ENCODE measurements at regions not wholly inside any gene's neighbourhood (a gene's known extent, or its start where the extent isn't known, plus 50 kb on each side); places are given as distances from the start of the nearest gene placed in this dataset.
"Not testable (repeated sequence)": the region's sequence is repeated elsewhere in the genome, so short reads cannot be mapped to it uniquely, and the experiment has no call there.

GRCh38 chr3:161939918-161940620 is 443.5 kb downstream of the OTOL1 start:
- no peak for DNase-seq (ENCODE audit: low spot score in 2 of 2, unreplicated experiment in 2 of 2)
- H3K4me3 Mint-ChIP-seq = no peak overlapping the region
- H3K27ac Mint-ChIP-seq = no peak overlapping the region
- no peaks in the 10 kb centered on the region for H3K36me3 Mint-ChIP-seq
- H3K27me3 Mint-ChIP-seq (ENCODE audit: low read depth) = no peaks in the 10 kb centered on the region
- TF ChIP-seq, protein P1, sequence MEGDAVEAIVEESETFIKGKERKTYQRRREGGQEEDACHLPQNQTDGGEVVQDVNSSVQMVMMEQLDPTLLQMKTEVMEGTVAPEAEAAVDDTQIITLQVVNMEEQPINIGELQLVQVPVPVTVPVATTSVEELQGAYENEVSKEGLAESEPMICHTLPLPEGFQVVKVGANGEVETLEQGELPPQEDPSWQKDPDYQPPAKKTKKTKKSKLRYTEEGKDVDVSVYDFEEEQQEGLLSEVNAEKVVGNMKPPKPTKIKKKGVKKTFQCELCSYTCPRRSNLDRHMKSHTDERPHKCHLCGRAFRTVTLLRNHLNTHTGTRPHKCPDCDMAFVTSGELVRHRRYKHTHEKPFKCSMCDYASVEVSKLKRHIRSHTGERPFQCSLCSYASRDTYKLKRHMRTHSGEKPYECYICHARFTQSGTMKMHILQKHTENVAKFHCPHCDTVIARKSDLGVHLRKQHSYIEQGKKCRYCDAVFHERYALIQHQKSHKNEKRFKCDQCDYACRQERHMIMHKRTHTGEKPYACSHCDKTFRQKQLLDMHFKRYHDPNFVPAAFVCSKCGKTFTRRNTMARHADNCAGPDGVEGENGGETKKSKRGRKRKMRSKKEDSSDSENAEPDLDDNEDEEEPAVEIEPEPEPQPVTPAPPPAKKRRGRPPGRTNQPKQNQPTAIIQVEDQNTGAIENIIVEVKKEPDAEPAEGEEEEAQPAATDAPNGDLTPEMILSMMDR (IDR thresholded peaks at IDR 0.05; ENCODE audit: unreplicated experiment) = no peak
- H3K9me3 Mint-ChIP-seq = peaks cover 26% of the 10 kb centered on the region
- peaks cover 15% of the 10 kb centered on the region for H3K4me1 Mint-ChIP-seq

GRCh38 chr3:161940621-161940965 is 444.0 kb downstream of the OTOL1 start:
- H3K9me3 Mint-ChIP-seq = peaks cover 27% of the 10 kb centered on the region
- H3K4me1 Mint-ChIP-seq = peaks cover 15% of the 10 kb centered on the region
- H3K27me3 Mint-ChIP-seq (ENCODE audit: low read depth) = no peaks in the 10 kb centered on the region
- no peaks in the 10 kb centered on the region for H3K36me3 Mint-ChIP-seq
- H3K4me3 Mint-ChIP-seq = no peak overlapping the region
- no peak for DNase-seq (ENCODE audit: low spot score in 2 of 2, unreplicated experiment in 2 of 2)
- TF ChIP-seq, protein P1 (IDR thresholded peaks at IDR 0.05; ENCODE audit: unreplicated experiment) = no peak
- no peak overlapping the region for H3K27ac Mint-ChIP-seq

- no peaks in the 10 kb centered on the region for H3K27me3 Mint-ChIP-seq (ENCODE audit: low read depth)
- peaks cover 22% of the 10 kb centered on the region for H3K9me3 Mint-ChIP-seq
- no peak overlapping the region for H3K4me3 Mint-ChIP-seq
- peaks cover 15% of the 10 kb centered on the region for H3K4me1 Mint-ChIP-seq
- H3K36me3 Mint-ChIP-seq = no peaks in the 10 kb centered on the region
- TF ChIP-seq, protein P1 (IDR thresholded peaks at IDR 0.05; ENCODE audit: unreplicated experiment) = no peak
- DNase-seq (ENCODE audit: low spot score in 2 of 2, unreplicated experiment in 2 of 2) = no peak
- no peak overlapping the region for H3K27ac Mint-ChIP-seq
Measured at GRCh38 chr3:161941891-161942290, 445.3 kb downstream of the OTOL1 start.

- H3K4me1 Mint-ChIP-seq = peaks cover 15% of the 10 kb centered on the region
- H3K9me3 Mint-ChIP-seq = peaks cover 12% of the 10 kb centered on the region
- not testable (repeated sequence) for H3K27ac Mint-ChIP-seq; H3K27me3 Mint-ChIP-seq (ENCODE audit: low read depth); H3K36me3 Mint-ChIP-seq; DNase-seq (ENCODE audit: low spot score in 2 of 2, unreplicated experiment in 2 of 2); H3K4me3 Mint-ChIP-seq
Measured at GRCh38 chr3:161943801-161944345, 447.3 kb downstream of the OTOL1 start.

- no peak overlapping the region for H3K27ac Mint-ChIP-seq
- DNase-seq (ENCODE audit: low spot score in 2 of 2, unreplicated experiment in 2 of 2) = no peak
- H3K4me1 Mint-ChIP-seq = no peaks in the 10 kb centered on the region
- H3K9me3 Mint-ChIP-seq = peaks cover 16% of the 10 kb centered on the region
- H3K27me3 Mint-ChIP-seq (ENCODE audit: low read depth) = no peaks in the 10 kb centered on the region
- no peak overlapping the region for H3K4me3 Mint-ChIP-seq
- TF ChIP-seq, protein P1 (IDR thresholded peaks at IDR 0.05; ENCODE audit: unreplicated experiment) = no peak
- no peaks in the 10 kb centered on the region for H3K36me3 Mint-ChIP-seq
Measured at GRCh38 chr3:161946443-161946960, 449.9 kb downstream of the OTOL1 start.

GRCh38 chr3:161950318-161950868 is 453.8 kb downstream of the OTOL1 start:
- peaks cover 6% of the 10 kb centered on the region for H3K9me3 Mint-ChIP-seq

More at GRCh38 chr3:161950318-161950868, 453.8 kb downstream of the OTOL1 start:
- TF ChIP-seq, protein P1 (IDR thresholded peaks at IDR 0.05; ENCODE audit: unreplicated experiment) = no peak
- DNase-seq (ENCODE audit: low spot score in 2 of 2, unreplicated experiment in 2 of 2) = no peak
- Mint-ChIP-seq H3K27ac (no peak overlapping the region), H3K36me3 (no peaks in the 10 kb centered on the region), H3K4me1 (no peaks in the 10 kb centered on the region), H3K27me3 (ENCODE audit: low read depth) (no peaks in the 10 kb centered on the region), H3K4me3 (no peak overlapping the region)

Data from mesothelial cell of epicardium (in vitro differentiated cells).